ENCODE measurements at regions not wholly inside any gene's neighbourhood (a gene's known extent, or its start where the extent isn't known, plus 50 kb on each side); places are given as distances from the start of the nearest gene placed in this dataset.

DNA sequence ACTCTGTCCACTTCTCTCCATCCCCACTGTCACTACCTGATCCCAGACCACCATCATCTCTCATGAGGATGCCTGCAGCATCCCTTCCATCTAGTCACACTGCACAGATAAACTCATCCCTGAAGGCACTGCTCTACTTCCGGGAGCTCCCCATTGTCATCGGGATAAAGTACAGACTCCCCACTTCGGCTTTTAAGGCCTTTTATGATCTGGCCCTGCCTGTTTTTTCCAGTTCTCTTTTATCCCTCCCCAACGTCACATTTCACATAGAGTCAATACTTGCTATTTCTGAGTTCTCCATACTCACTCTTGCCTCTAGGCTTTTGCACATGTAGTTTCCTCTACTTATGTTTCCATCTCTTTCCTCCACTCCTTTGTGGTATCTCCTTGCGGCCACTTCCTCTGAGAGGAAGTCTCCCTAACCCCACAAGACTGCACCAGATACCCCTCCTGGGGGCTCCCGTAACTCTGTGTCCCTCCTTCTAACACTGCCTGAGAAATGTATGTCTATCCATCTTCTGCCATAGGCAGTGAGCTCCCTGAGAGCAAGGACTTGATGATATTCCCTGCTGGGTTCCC lies 66.9 kb downstream of the COPRS start:
- ChIA-PET POLR2A (no interaction called here), CTCF (interaction anchor here (1.0 kb wide), 1 partner anchor 11 kb away, joined by 3 read pairs; no protein-coding TSS in a partner anchor)
- H3K4me3 Mint-ChIP-seq, result no peak overlapping the region
- Histone ChIP-seq H3K4me3 (ENCODE audit: low read length) (no peak overlapping the region), H3K27ac (ENCODE audit: low read depth in 1 of 2, low read length in 2 of 2) (no peak overlapping the region), H3K36me3 (ENCODE audit: insufficient read depth, low read length) (no peaks in the 10 kb centered on the region), H3K27me3 (ENCODE audit: control insufficient read depth in 1 of 2, insufficient read depth in 2 of 2, low read length in 2 of 2) (no peaks in the 10 kb centered on the region), H3K9me3 (ENCODE audit: control insufficient read depth in 1 of 2, insufficient read depth in 1 of 2, low read length in 2 of 2) (no peaks in the 10 kb centered on the region), H3K4me1 (ENCODE audit: insufficient read depth, low read length) (no peaks in the 10 kb centered on the region)
- H3K4me1 Mint-ChIP-seq (ENCODE audit: low read depth), result no peaks in the 10 kb centered on the region
- no peak for DNase-seq
- no peak for TF ChIP-seq CTCF (IDR thresholded peaks at IDR 0.05)
- ATAC-seq (ENCODE audit: poor library complexity), result no peak
- H3K36me3 Mint-ChIP-seq (ENCODE audit: low read depth), result no peaks in the 10 kb centered on the region
- intact Hi-C loops (cut with DNase I, micrococcal nuclease), result no loop called here
- peaks cover 2% of the 10 kb centered on the region for H3K9me3 Mint-ChIP-seq
- peaks cover 6% of the 10 kb centered on the region for H3K27me3 Mint-ChIP-seq
- H3K27ac Mint-ChIP-seq, result no peak overlapping the region

DNA sequence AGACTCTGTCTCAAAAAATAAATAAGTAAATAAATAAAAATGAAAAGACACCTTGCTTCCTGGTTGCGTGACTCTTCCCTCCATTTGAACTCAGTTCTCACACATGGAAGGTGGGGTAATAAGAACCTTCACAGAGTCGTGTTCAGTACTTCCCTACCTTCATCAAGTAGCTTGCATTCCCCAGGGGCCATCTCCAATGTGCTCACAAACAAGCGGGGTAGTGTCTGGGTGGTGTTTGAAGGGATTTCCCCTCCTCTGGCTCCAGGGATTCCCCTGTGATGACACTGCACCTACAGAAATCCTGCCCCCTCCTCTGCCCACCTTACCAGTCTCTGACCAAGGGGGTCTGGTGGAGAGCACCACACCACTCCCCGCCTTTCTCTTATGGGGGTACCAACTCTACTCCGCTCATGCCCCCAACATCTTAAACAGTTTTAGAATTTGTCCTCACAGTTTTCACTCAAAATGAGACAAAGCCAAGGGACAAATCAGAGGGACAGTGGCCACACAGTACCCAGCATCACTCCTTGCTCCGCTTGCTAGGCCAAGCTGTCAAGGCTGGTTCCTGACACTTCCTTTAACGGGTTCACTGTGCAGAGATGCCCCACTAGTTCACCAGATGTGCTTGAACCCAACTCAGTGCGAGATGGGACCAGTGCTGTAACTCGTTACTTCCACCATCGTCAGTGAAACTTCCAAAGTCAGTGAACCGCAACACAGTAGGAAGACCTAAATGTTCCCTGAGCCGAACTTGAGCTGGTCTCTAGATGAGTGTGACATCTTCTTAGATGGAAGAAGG lies 69.1 kb downstream of the COPRS start:
- Mint-ChIP-seq H3K27ac (no peak overlapping the region), H3K4me3 (no peak overlapping the region), H3K27me3 (peaks cover 6% of the 10 kb centered on the region), H3K36me3 (ENCODE audit: low read depth) (no peaks in the 10 kb centered on the region), H3K4me1 (ENCODE audit: low read depth) (no peaks in the 10 kb centered on the region), H3K9me3 (peaks cover 2% of the 10 kb centered on the region)
- ATAC-seq (ENCODE audit: poor library complexity) (no peak), DNase-seq (no peak)
- H3K4me1 ChIP-seq (ENCODE audit: insufficient read depth, low read length), result no peaks in the 10 kb centered on the region
- POLR2A ChIA-PET, result no interaction called here
- H3K27ac ChIP-seq (ENCODE audit: low read depth in 1 of 2, low read length in 2 of 2), result no peak overlapping the region
- no peaks in the 10 kb centered on the region for H3K9me3 ChIP-seq (ENCODE audit: control insufficient read depth in 1 of 2, insufficient read depth in 1 of 2, low read length in 2 of 2)
- H3K4me3 ChIP-seq (ENCODE audit: low read length), result no peak overlapping the region
- intact Hi-C loops (cut with DNase I, micrococcal nuclease), result no loop called here
- no peak for TF ChIP-seq CTCF (IDR thresholded peaks at IDR 0.05)
- no peaks in the 10 kb centered on the region for H3K27me3 ChIP-seq (ENCODE audit: control insufficient read depth in 1 of 2, insufficient read depth in 2 of 2, low read length in 2 of 2)
- H3K36me3 ChIP-seq (ENCODE audit: insufficient read depth, low read length), result no peaks in the 10 kb centered on the region
- CTCF ChIA-PET, result no interaction called here

GRCh38 chr17:31788956-31789355 lies 70.1 kb downstream of the COPRS start:
- Histone ChIP-seq H3K27me3 (ENCODE audit: control insufficient read depth in 1 of 2, insufficient read depth in 2 of 2, low read length in 2 of 2) (no peaks in the 10 kb centered on the region), H3K36me3 (ENCODE audit: insufficient read depth, low read length) (no peaks in the 10 kb centered on the region), H3K27ac (ENCODE audit: low read depth in 1 of 2, low read length in 2 of 2) (no peak overlapping the region), H3K4me1 (ENCODE audit: insufficient read depth, low read length) (no peaks in the 10 kb centered on the region), H3K9me3 (ENCODE audit: control insufficient read depth in 1 of 2, insufficient read depth in 1 of 2, low read length in 2 of 2) (no peaks in the 10 kb centered on the region), H3K4me3 (ENCODE audit: low read length) (no peak overlapping the region)
- H3K9me3 Mint-ChIP-seq, result no peaks in the 10 kb centered on the region
- no peaks in the 10 kb centered on the region for H3K36me3 Mint-ChIP-seq (ENCODE audit: low read depth)
- no peak for TF ChIP-seq CTCF (IDR thresholded peaks at IDR 0.05)
- H3K4me3 Mint-ChIP-seq, result no peak overlapping the region
- ChIA-PET POLR2A (no interaction called here), CTCF (no interaction called here)
- ATAC-seq (ENCODE audit: poor library complexity) (no peak), DNase-seq (no peak)
- no peaks in the 10 kb centered on the region for H3K4me1 Mint-ChIP-seq (ENCODE audit: low read depth)
- intact Hi-C loops (cut with DNase I, micrococcal nuclease), result no loop called here
- H3K27me3 Mint-ChIP-seq, result peaks cover 6% of the 10 kb centered on the region
- H3K27ac Mint-ChIP-seq, result no peak overlapping the region

Measured in CD4-positive, alpha-beta T cell (primary cell).